GM12878 (cell line): ENCODE measurements at regions not wholly inside any gene's neighbourhood (a gene's known extent, or its start where the extent isn't known, plus 50 kb on each side); places are given as distances from the start of the nearest gene placed in this dataset.

Source experiments
- CREM ChIP-seq: IDR thresholded peaks from 2 replicates; pipeline ENCODE4 v1.6.1; 2014; ENCODE audit warnings: antibody characterized with exemption, low read depth
- CTCF ChIP-seq, 3 experiments: IDR thresholded peaks in 2 of 3; conservative IDR thresholded peaks in 1 of 3; 2 replicates each; pipeline ENCODE4 v1.5.1; 2011; ENCODE audit warnings: low read depth in 3 of 3, low read length in 3 of 3, mild to moderate bottlenecking in 3 of 3, control low read depth in 2 of 3, moderate library complexity in 2 of 3, inconsistent platforms in 1 of 3, mixed read lengths in 1 of 3; ENCODE audit not compliant: control insufficient read depth in 2 of 3, insufficient read depth in 1 of 3; ENCODE audit errors: extremely low read depth in 1 of 3
- DPF2 ChIP-seq: fragments of 450-650 bp; IDR thresholded peaks from 2 replicates; pipeline ENCODE4 v1.6.1; 2017; ENCODE audit warnings: mild to moderate bottlenecking
- FOXM1 ChIP-seq: IDR thresholded peaks from 2 replicates; pipeline ENCODE4 v1.6.1; 2012; ENCODE audit warnings: low read depth, mild to moderate bottlenecking, inconsistent platforms, low read length, moderate library complexity
- MYC ChIP-seq: IDR thresholded peaks from 2 replicates; pipeline ENCODE4 v1.6.1; 2011; ENCODE audit warnings: mild to moderate bottlenecking, low read length, moderate library complexity, inconsistent platforms; ENCODE audit not compliant: insufficient read depth, insufficient replicate concordance, insufficient read length, severe bottlenecking
- NKRF ChIP-seq: fragments of 450-650 bp; conservative IDR thresholded peaks from 2 replicates; pipeline ENCODE4 v1.6.1; 2017; ENCODE audit warnings: mild to moderate bottlenecking, moderate library complexity
- NR2C1 ChIP-seq: fragments of 450-650 bp; IDR thresholded peaks from 2 replicates; pipeline ENCODE4 v1.6.1; 2017; ENCODE audit warnings: antibody characterized with exemption, mild to moderate bottlenecking, moderate library complexity
- POLR2AphosphoS5 ChIP-seq: IDR thresholded peaks from 2 replicates; pipeline ENCODE4 v1.6.1; 2011; ENCODE audit warnings: mild to moderate bottlenecking, low read length, inconsistent platforms
- RELB ChIP-seq: fragments of 450-650 bp; IDR thresholded peaks from 2 replicates; pipeline ENCODE4 v1.6.1; 2017; ENCODE audit warnings: low read depth, mild to moderate bottlenecking, moderate library complexity
- SIN3A ChIP-seq: IDR thresholded peaks from 2 replicates; pipeline ENCODE4 v1.6.1; 2012; ENCODE audit warnings: low read depth, low read length, improper control_type of control experiment
- SMC3 ChIP-seq: IDR thresholded peaks from 2 replicates; pipeline ENCODE4 v1.6.1; 2011; ENCODE audit warnings: low read length, improper control_type of control experiment, borderline replicate concordance
- SUZ12 ChIP-seq: fragments of 200-600 bp; sonication (generic); IDR thresholded peaks from one replicate; pipeline ENCODE4 v1.6.1; 2018; ENCODE audit warnings: antibody characterized with exemption, mild to moderate bottlenecking; ENCODE audit not compliant: unreplicated experiment
- ZNF274 ChIP-seq: IDR thresholded peaks from one replicate; pipeline ENCODE4 v1.8.0; 2011; ENCODE audit not compliant: insufficient read length, insufficient read depth

- TF ChIP-seq CTCF (IDR thresholded peaks at IDR 0.05 in 2 of 3, conservative IDR thresholded peaks at IDR 0.05 in 1 of 3; ENCODE audit: control insufficient read depth in 2 of 3, extremely low read depth in 1 of 3, insufficient read depth in 1 of 3, low read depth in 3 of 3, low read length in 3 of 3) (no peak), NKRF (no peak), SUZ12 (no peak), RELB (no peak), MYC (no peak), CREM (no peak), ZNF274 (no peak), FOXM1 (no peak), SIN3A (no peak), DPF2 (no peak), NR2C1 (no peak), SMC3 (no peak), POLR2AphosphoS5 (no peak)
Measured at GRCh38 chr14:104392396-104393198, 187.0 kb upstream of the C14orf180 start.
